IPS-NIHi7 (cell line): ENCODE measurements at regions not wholly inside any gene's neighbourhood (a gene's known extent, or its start where the extent isn't known, plus 50 kb on each side); places are given as distances from the start of the nearest gene placed in this dataset.
"Not testable (repeated sequence)": the region's sequence is repeated elsewhere in the genome, so short reads cannot be mapped to it uniquely, and the experiment has no call there.

ENCODE experiments used
- DNase-seq: peaks from one replicate; pipeline ENCODE4 v3.0.0; 2012; ENCODE audit warnings: mixed read lengths; ENCODE audit errors: extremely low spot score

DNA sequence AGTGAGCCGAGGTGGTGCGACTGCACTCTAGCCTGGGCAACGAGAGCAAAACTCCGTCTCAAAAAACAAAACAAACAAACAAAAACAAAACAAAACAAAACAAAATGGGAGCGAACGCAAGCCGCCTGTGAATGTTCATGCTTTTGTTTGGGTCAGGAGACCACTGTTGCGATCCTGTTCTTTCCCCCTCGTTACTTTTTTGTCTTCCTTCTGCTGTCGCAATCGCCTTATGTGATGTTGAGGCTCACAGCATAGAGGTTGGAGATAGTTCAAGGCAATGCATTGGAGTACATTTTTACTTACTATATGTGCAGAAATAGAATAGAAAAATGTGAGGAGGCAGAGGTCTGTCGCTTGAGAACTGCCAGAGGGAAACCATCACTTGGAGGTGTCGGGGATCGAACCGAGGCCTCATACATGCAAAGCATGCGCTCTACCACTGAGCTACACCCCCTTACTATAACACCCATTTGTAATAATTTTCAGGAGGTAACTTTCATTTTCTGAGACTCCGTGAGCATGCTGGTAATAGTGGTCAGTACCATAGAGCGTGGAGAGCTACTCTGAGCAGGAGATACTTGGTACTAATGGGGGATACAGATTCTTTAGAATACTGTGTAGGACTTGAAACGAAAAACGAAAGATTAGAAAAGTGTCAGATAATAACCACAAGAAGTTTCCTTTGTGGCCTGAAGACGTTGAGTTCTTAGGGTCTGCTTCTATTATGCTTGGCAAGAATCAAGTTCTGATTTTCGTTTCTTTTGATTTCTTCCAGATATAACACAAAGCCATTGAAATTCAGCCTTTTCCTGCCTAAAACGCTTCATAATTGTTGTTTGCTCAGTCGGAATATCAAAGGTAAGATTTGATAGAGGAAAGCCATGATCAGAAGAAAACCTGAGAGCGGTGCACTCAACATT, 121.1 kb downstream of the TRIM27 start:
- no peak for DNase-seq

DNA sequence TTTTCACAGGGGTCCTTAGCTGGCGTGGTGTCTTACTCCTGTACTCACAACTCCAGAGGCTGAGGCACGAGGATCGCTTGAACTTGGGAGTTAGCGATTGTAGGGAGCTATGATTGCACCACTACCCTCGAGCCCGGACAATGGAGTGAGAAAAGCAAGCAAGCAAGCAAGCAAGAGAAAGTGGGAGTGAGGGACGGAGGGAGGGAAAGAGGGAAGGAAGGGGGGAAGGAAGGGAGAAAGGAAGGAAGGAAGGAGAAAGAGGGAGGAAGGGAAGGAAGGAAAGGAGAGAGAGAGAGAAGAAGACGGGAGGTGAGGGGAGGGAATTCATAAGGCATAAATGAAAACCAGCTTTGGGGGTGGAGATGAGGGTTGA, 120.5 kb downstream of the TRIM27 start:
- DNase-seq = no peak

DNA sequence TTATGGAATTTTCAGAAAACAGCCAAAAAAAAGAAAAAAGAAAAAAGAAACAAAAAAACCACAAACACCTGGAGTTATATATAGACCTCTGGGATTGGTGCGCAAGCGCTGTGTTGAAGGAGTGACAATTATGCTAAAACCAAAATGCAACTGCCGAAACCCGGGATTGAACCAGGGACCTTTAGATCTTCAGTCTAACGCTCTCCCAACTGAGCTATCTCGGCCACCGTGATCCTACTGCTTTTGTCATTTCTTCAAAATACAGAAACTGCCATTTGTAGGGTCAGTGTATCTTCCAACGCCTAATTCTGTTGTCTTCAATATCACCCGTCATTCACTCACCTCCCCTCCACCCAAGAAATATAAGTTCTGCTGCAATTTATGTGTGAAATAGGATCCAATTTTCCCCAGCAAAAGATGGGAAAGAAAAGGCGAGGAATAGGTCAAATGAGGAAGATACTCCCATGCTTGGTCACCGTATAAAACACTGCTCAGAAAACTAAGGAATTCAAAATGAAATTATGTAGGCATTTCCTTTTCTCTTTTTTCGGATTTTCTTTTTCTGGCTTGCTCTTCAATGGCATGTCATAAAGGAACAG, 116.0 kb downstream of the TRIM27 start:
- peak; percentile 40 for DNase-seq

DNA sequence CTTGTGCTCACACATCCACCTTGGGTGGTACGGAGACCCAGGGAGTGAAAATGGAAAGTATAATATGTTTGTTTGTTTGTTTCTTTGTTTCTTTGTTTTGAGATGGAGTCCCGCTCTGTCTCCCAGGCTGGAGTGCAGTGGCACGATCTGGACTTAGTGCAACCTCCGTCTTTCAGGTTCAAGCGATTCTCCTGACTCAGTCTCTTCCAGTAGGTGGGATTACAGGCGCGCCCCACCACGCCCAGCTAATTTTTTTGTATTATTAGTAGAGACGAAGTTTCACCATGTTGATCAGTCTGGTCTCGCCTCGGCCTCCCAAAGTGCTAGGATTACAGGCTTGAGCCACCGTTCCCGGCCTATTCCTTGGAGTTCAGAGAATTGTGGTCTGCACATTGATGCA, 115.4 kb downstream of the TRIM27 start:
- DNase-seq = no peak

DNA sequence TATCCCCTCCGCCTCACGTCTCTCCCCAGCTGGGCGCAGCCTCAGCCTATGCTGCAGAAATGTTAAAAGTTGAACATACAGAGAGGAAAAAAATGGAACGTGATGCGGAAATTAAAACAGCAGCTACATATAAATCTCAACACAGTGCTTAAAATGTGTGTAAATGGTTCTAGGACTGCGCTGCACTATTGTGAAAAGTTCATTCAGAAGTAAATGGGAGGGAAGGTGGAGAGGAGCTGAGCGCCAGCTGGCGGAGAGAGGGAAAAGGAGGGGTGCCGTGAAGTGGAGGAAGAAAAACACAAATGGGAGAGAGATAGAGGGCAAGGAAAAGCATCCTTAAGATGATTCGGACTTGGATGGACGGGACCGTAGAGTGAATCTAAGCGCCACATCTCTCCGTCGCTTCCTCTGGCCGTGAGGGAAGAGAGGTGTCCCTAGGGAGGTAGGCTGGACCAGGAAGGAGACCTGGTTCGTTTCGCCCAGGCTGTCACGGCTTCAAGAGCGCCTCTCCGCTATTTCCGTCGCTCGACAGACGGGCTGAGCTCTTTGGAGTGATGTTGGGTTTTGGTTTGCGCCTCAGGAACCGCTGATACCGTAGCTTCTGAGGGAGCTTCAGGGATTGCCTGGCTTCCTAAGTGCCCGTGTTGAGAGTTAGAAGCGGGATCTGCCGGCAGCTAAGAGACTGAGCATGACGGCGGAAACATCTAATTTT, 113.7 kb downstream of the TRIM27 start:
- peak; percentile 10 for DNase-seq

DNA sequence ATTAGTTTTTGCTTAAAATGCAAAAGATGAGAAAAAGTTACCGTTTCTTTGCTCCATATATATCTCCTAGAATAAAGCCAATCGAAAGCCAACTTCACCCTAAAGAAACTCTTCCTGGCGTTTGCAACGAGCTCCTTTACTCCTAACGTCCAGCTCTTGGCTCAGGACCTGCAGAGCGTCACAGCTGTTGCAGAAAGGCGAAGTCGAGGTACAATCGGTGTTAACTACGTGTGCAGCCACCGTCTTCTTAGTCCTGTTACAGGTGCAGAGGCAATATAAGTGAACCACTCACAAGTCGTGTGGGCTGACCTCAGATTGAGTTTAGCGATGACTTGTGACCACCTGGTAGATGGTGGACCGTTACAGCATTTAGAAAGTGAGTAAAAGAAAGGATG, 113.1 kb downstream of the TRIM27 start:
- no peak for DNase-seq

DNA sequence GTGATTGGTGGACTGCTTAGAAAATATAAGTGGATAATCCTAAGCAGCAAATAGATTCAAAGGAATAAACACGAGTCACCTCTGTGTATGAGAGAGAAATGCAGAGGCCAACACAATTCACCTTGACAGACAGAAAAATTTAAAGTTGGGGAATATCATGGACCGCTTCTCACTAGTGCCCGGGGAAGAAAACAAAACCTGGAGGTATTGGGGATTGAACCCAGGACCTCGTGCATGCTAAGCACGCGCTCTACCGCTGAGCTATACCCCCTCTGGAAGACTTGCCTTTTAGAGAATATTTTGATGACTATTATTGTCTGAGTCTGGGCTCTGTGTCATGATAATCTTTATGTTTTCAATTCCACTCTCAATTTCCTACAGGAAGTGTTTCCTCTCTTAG, 111.9 kb downstream of the TRIM27 start:
- DNase-seq = no peak

DNA sequence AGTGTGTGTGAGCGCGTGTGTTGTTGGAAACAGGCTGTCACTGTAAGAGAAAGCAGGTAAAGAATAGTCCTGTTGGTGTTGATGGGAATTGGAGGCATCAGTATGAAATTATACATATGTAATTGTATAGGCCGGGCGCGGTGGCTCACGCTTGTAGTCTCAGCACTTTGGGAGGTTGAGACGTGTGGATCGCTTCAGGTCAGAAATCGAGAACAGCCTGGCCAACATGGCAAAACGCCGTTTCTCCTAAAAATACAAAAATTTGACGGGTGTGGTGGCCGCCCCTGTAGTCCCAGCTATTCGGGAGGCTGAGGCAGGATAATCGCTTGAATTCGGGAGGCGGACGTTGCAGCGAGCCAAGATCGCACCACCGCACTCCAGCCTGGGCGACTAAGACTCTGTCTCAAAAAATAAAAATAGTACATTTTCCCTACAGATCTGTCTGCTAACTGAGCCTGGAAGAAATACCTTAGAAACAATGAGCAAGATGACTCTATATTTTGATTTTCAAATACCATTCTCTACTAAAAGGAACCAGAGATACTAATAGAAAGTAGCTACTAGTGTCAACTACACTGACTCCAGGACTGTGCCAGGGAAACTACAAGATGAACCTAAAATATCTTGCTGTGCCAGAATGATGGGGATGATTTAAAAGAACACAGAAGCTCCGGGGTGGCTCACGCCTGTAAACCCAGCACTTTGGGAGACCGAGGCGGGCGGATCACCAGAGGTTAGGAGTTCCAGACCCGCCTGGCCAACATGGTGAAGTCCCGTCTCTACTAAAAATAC, 110.8 kb downstream of the TRIM27 start:
- no peak for DNase-seq

DNA sequence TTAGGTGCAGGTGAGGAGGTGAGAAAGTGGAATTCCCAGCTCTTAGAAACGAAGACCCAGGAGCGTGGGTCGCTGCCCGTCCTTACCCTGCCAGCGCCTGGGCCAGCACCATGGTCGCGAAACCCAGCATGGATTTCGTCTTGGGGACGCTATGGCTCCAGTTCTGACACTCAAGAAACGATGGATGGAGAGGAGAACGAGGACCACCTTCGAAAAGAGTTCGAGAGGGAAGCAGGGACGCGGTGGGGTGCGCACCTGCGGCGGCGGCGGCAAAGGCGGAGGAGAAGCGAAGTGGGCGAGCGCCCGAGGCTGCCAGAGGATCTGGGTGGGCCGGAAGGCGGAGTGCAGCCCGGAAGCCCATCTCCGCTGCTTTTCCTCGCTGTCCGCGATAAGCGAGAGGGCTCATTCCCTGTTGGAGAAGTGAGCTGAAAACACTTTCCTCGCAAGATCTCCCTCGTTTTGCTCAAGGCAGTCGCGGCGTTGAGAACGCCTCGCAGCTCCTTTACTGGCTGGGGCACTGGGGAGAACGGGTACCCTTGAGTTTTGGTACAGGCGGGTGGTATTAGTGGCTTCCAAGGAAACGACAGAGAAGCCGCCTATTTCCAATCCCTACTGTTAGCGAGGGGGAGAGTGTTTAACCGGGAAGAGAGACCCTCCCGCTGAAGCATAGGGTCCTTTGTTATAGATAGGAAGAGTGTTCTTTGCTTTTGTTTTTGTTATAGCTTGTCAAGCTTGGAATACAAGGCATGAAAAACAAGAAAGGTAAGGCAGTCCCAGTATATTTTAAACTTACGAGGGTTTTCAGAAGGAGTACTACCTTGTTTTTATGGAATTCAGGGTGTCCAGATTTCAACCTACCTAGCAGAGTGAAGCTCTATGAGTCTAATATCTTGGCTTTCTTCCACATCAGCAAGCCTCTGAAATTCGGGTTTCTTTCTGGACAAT, 109.5 kb downstream of the TRIM27 start:
- DNase-seq = no peak

DNA sequence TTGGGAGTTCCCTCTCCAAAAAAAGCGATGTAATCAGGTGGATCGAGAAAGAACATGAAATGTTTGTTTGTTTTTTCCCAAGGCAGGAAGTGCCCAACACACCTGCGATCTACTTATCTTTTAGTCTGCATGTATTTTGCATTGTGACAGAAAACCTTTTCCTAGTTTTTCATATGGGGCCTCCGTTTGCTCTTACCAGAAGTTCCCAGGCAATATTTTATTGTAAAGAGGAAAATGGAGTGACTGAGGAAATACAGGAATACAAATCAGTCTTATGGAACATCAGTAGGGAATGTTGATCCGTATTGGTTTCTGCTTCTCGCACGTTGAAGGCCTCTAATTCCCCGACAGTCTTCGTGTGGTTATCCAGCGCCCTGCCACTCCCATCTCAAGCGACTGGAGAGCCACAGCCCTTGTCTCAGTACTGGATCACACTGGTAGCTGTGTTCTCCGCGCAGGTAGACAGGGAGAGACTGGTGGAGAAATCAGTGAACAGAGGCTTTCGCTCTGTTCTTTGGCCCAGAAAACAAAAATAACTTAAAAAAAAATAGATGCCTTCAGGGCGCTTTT, 107.4 kb downstream of the TRIM27 start:
- DNase-seq = no peak

DNA sequence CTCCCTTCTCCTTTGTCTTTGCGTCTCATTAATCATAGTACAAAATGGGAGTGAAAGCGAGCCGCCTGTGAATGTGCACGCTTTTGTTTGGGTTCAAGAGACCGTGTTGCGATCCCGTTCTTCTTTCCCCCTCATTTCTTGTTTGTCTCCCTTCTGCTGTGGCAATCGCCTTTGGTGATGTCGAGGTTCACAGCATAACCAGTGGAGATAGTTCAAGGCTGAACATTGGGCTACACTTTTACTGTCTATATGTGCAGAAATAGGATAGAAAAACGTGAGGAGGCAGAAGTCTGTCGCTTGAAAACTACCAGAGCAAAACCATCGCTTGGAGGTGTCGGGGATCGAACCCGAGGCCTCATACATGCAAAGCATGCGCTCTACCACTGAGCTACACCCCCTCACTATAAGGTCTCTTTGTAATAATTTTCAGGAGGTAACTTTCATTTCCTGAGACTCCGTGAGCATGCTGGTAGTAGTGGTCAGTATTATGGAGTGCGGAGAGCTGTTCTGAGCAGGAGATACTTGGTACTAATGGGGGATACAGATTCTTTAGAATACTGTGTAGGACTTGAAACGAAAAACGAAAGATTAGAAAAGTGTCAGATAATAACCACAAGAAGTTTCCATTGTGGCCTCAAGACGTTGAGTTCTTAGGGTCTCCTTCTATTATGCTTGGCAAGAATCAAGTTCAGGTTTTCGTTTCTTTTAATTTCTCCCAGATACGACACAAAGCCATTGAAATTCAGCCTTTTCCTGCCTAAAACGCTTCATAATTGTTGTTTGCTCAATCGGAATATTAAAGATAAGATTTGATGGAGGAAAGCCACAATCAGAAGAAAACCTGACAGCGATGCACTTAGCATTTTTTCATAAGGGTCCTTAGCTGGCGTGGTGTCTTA, 106.6 kb downstream of the TRIM27 start:
- DNase-seq = no peak

DNA sequence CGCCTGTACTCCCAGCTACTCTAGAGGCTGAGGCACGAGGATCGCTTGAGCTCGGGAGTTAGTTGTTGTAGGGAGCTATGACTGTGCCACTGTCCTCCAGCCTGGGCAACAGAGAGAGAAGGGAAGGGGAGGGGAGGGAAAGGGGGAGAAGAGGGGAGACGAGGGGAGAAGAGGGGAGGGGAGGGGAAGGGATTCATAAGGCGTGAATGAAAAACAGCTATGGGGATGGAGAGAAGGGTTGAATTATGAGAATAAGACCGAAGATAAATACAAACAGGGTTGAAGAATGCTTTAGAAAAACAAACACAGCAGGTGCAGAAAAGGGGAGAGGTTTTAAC, 106.0 kb downstream of the TRIM27 start:
- no peak for DNase-seq

DNA sequence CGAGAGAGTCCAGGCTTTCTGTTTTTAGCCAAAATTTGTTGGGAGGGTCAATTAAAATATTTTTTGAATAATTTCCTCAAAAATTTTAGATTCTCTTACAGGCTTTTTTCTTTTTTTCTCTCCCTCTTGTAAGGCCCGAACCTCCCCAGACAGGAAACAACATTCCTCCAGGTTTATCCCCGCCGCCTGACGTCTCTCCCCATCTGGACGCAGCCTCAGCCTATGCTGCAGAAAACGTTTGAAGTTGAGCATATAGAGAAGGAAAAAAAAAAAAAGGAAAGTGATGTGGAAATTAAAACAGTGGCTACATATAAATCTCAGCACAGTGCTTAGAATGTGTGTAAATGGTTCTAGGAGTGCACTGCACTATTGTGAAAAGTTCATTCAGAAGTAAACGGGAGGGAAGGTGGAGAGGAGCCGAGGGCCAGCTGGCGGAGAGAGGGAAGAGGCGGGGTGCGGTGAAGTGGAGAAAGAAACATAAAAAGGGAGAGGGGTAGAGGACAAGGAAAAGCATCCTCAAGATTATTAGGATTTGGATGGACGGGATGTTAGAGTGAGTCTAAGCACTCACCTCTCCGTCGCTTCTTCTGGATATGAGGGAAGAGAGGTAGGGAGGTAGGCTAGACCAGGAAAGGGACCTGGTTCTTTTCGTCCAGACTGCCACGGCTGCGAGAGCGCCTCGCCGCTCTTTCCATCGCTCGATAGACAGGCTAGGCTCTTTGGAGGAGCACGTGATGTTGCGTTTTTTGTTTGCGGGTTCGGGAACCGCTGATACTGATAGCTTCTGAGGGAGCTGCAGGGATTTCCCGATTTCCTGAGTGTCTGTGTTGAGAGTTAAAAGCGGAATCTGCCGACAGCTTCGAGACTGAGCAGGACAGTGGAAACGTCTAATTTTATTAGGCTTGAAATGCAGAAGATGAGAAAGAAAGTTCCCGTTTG, 98.7 kb downstream of the TRIM27 start:
- DNase-seq = no peak

DNA sequence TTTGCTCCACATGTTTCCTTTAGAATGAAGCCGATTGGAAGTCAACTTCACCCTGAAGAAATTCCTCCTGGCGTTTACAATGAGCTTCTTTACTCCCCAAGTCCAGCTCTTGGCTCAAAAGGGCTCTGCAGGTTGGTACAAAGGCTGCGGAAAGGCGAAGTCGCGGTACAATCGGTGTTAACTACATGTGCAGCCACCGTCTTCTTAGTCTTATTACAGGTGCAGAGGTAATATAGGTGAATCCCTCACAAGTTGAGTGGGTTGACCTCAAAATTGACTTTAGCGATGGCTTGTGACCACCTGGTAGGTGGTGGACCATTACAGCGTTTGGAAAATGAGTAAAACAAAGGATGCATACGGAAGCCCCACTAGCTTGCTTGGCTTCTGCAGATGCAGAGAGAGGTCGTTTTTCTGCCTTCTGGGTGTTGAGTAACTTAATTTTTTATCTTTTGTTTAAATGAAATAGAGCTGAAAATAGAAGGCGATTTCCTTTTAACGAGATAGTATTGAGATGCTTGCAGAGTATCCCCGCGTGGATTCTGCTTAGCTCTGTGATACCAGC, 98.0 kb downstream of the TRIM27 start:
- no peak for DNase-seq

DNA sequence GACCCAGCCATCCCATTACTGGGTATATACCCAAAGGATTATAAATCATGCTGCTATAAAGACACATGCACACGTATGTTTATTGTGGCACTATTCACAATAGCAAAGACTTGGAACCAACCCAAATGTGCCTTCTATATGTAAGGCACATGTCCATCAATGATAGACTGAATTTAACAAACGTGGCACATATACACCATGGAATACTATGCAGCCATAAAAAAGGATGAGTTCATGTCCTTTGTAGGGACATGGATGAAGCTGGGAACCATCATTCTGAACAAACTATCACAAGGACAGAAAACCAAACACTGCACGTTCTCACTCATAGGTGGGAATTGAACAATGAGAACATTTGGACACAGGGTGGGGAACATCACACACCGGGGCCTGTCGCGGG, 92.1 kb downstream of the TRIM27 start:
- DNase-seq = not testable (repeated sequence)

DNA sequence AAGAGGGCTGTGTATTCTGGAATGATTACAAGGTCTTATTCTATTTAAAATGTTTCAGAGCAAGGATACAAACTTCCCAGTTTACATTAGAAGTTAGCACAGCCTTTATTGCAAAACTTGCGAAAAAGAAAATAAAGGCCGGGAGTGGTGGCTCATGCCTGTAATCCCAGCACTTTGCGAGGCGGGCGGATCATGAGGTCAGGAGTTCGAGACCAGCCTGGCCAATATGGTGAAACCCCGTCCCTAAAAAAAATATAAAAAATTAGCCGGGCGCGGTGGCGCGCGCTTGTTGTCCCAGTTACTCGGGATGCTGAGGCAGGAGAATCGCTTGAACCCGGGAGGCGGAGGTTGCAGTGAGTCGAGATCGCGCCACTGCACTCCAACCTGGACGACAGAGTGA, 87.1 kb downstream of the TRIM27 start:
- not testable (repeated sequence) for DNase-seq

DNA sequence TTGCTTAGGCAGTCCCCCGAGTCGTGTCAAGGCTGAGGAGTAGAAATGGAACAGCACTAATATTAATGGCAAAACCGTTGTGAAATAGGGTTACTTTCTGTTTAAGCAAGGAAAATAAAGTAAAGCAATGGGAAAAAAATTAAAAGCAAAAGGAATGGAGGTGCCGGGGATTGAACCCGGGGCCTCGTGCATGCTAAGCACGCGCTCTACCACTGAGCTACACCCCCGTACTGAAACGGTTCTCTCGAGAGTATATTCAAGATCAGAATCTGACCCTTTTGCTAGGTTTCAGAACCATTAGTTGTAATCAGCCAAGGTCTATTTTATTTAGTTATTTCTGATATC, 85.5 kb downstream of the TRIM27 start:
- DNase-seq = peak; percentile 20
